ENCODE measurements at regions not wholly inside any gene's neighbourhood (a gene's known extent, or its start where the extent isn't known, plus 50 kb on each side); places are given as distances from the start of the nearest gene placed in this dataset.

- DNase-seq (ENCODE audit: low read depth in 2 of 2) = no peak
These were observed 221.2 kb upstream of the MAP3K7 start for GRCh38 chr6:90807791-90808701.

- DNase-seq (ENCODE audit: low read depth in 2 of 2) = no peak
These were observed 218.8 kb upstream of the MAP3K7 start for GRCh38 chr6:90805619-90806155.

GRCh38 chr6:90803956-90804355 lies 217.1 kb upstream of the MAP3K7 start:
- no peak for DNase-seq (ENCODE audit: low read depth in 2 of 2)

- DNase-seq (ENCODE audit: low read depth in 2 of 2) = no peak
These were observed 208.2 kb upstream of the MAP3K7 start for GRCh38 chr6:90795078-90795477.

- DNase-seq (ENCODE audit: low read depth in 2 of 2) = no peak
These were observed 206.9 kb upstream of the MAP3K7 start for GRCh38 chr6:90793771-90794170.

- DNase-seq (ENCODE audit: low read depth in 2 of 2) = no peak
These were observed 203.8 kb upstream of the MAP3K7 start for GRCh38 chr6:90790696-90791095.

GRCh38 chr6:90790058-90790457 lies 203.2 kb upstream of the MAP3K7 start:
- DNase-seq (ENCODE audit: low read depth in 2 of 2) = no peak

- no peak for DNase-seq (ENCODE audit: low read depth in 2 of 2)
These were observed 201.9 kb upstream of the MAP3K7 start for GRCh38 chr6:90788781-90789180.

GRCh38 chr6:90787446-90787845 lies 200.6 kb upstream of the MAP3K7 start:
- DNase-seq (ENCODE audit: low read depth in 2 of 2) = no peak

- DNase-seq (ENCODE audit: low read depth in 2 of 2) = no peak
These were observed 193.9 kb upstream of the MAP3K7 start for GRCh38 chr6:90780778-90781177.

- DNase-seq (ENCODE audit: low read depth in 2 of 2) = no peak
These were observed 193.3 kb upstream of the MAP3K7 start for GRCh38 chr6:90780141-90780540.

GRCh38 chr6:90778417-90779203 lies 191.7 kb upstream of the MAP3K7 start:
- no peak for DNase-seq (ENCODE audit: low read depth in 2 of 2)

GRCh38 chr6:90770778-90771177 lies 183.9 kb upstream of the MAP3K7 start:
- DNase-seq (ENCODE audit: low read depth in 2 of 2) = no peak

- no peak for DNase-seq (ENCODE audit: low read depth in 2 of 2)
These were observed 179.0 kb upstream of the MAP3K7 start for GRCh38 chr6:90765895-90766294.

GRCh38 chr6:90765491-90765890 lies 178.6 kb upstream of the MAP3K7 start:
- DNase-seq (ENCODE audit: low read depth in 2 of 2) = no peak

- DNase-seq (ENCODE audit: low read depth in 2 of 2) = no peak
These were observed 177.1 kb upstream of the MAP3K7 start for GRCh38 chr6:90764001-90764400.

GRCh38 chr6:90759664-90760063 lies 172.8 kb upstream of the MAP3K7 start:
- no peak for DNase-seq (ENCODE audit: low read depth in 2 of 2)

GRCh38 chr6:90758741-90759140 lies 171.9 kb upstream of the MAP3K7 start:
- no peak for DNase-seq (ENCODE audit: low read depth in 2 of 2)

- no peak for DNase-seq (ENCODE audit: low read depth in 2 of 2)
These were observed 167.2 kb upstream of the MAP3K7 start for GRCh38 chr6:90753820-90754643.

- no peak for DNase-seq (ENCODE audit: low read depth in 2 of 2)
These were observed 152.9 kb upstream of the MAP3K7 start for GRCh38 chr6:90739802-90740201.

GRCh38 chr6:90739339-90739738 lies 152.5 kb upstream of the MAP3K7 start:
- DNase-seq (ENCODE audit: low read depth in 2 of 2) = no peak
